MM.1S (cell line): ENCODE measurements at regions not wholly inside any gene's neighbourhood (a gene's known extent, or its start where the extent isn't known, plus 50 kb on each side); places are given as distances from the start of the nearest gene placed in this dataset.

ENCODE experiments used
- DNase-seq: peaks from one replicate; pipeline ENCODE4 v3.0.0-alpha.2; 2015
- H2AFZ ChIP-seq: fragments of 300-600 bp; sonication (generic); 2 replicates; pipeline ENCODE4 v1.6.0; 2016; ENCODE audit warnings: antibody characterized with exemption, low read length
- H3F3A ChIP-seq: fragments of 300-600 bp; sonication (generic); 2 replicates; pipeline ENCODE4 v1.6.1; 2016; ENCODE audit warnings: mild to moderate bottlenecking, antibody characterized with exemption, low read length, moderate library complexity, mixed read lengths; ENCODE audit not compliant: insufficient read depth
- H3K27ac ChIP-seq: fragments of 300-600 bp; sonication (generic); 2 replicates; pipeline ENCODE4 v1.5.1; 2016; ENCODE audit warnings: mild to moderate bottlenecking, low read length
- H3K27me3 ChIP-seq: fragments of 300-600 bp; sonication (generic); replicated peaks from 2 replicates; pipeline ENCODE4 v1.6.0; 2016; ENCODE audit warnings: low read length; ENCODE audit not compliant: insufficient read depth
- H3K36me3 ChIP-seq: fragments of 300-600 bp; sonication (generic); replicated peaks from 2 replicates; pipeline ENCODE4 v1.6.1; 2016; ENCODE audit warnings: mild to moderate bottlenecking, low read length, mixed read lengths; ENCODE audit not compliant: insufficient read depth
- H3K4me1 ChIP-seq: fragments of 300-600 bp; sonication (generic); 2 replicates; pipeline ENCODE4 v1.6.1; 2016; ENCODE audit warnings: low read length, mixed read lengths
- H3K4me2 ChIP-seq: fragments of 300-600 bp; sonication (generic); 2 replicates; pipeline ENCODE4 v1.6.0; 2016; ENCODE audit warnings: low read depth, low read length
- H3K4me3 ChIP-seq: fragments of 300-600 bp; sonication (generic); 2 replicates; pipeline ENCODE4 v1.5.1; 2016; ENCODE audit warnings: low read length, mixed read lengths
- H3K79me2 ChIP-seq: fragments of 300-600 bp; sonication (generic); 2 replicates; pipeline ENCODE4 v1.6.1; 2016; ENCODE audit warnings: mixed run types, low read length, mixed read lengths
- H3K9ac ChIP-seq: fragments of 300-600 bp; sonication (generic); 2 replicates; pipeline ENCODE4 v1.6.1; 2016; ENCODE audit warnings: low read length, mixed read lengths
- H3K9me2 ChIP-seq: fragments of 300-600 bp; sonication (generic); replicated peaks from 2 replicates; pipeline ENCODE4 v1.6.1; 2016; ENCODE audit warnings: mild to moderate bottlenecking, low read length, mixed read lengths; ENCODE audit not compliant: insufficient read depth
- H3K9me3 ChIP-seq: fragments of 300-600 bp; sonication (generic); replicated peaks from 2 replicates; pipeline ENCODE4 v1.6.1; 2016; ENCODE audit warnings: mild to moderate bottlenecking, low read length, mixed read lengths; ENCODE audit not compliant: insufficient read depth
- H4K20me1 ChIP-seq: fragments of 300-600 bp; sonication (generic); 2 replicates; pipeline ENCODE4 v1.6.1; 2016; ENCODE audit warnings: mild to moderate bottlenecking, low read length, moderate library complexity, mixed read lengths; ENCODE audit not compliant: insufficient read depth
- EZH2 ChIP-seq: fragments of 300-600 bp; sonication (generic); optimal IDR thresholded peaks from 2 replicates; pipeline ENCODE3; 2017; ENCODE audit warnings: low read depth, mild to moderate bottlenecking, antibody characterized with exemption, low read length, mixed read lengths
- EZH2phosphoT487 ChIP-seq: fragments of 300-600 bp; sonication (generic); IDR thresholded peaks from 2 replicates; pipeline ENCODE4 v1.6.1; 2018; ENCODE audit warnings: antibody characterized with exemption, low read length
- TF ChIP-seq, protein P1 (sequence below): fragments of 300-600 bp; sonication (generic); IDR thresholded peaks from 2 replicates; pipeline ENCODE4 v1.5.1; 2016; ENCODE audit warnings: antibody characterized with exemption, low read length, mixed read lengths

GRCh38 chr20:12055161-12055560, 137.5 kb downstream of the BTBD3 start:
- Histone ChIP-seq H3K27ac (no peak overlapping the region), H3K79me2 (no peaks in the 10 kb centered on the region), H3K4me2 (no peak overlapping the region), H3F3A (peaks cover 3% of the 10 kb centered on the region; the same call in 1 of the 2 replicates), H3K27me3 (no peaks in the 10 kb centered on the region), H3K4me1 (peaks cover 45% of the 10 kb centered on the region), H3K9me2 (no peaks in the 10 kb centered on the region), H3K36me3 (no peaks in the 10 kb centered on the region), H3K9ac (no peak overlapping the region), H4K20me1 (no peaks in the 10 kb centered on the region), H2AFZ (no peak overlapping the region), H3K9me3 (no peaks in the 10 kb centered on the region), H3K4me3 (no peak overlapping the region)
- no peak for DNase-seq
- TF ChIP-seq, protein P1, sequence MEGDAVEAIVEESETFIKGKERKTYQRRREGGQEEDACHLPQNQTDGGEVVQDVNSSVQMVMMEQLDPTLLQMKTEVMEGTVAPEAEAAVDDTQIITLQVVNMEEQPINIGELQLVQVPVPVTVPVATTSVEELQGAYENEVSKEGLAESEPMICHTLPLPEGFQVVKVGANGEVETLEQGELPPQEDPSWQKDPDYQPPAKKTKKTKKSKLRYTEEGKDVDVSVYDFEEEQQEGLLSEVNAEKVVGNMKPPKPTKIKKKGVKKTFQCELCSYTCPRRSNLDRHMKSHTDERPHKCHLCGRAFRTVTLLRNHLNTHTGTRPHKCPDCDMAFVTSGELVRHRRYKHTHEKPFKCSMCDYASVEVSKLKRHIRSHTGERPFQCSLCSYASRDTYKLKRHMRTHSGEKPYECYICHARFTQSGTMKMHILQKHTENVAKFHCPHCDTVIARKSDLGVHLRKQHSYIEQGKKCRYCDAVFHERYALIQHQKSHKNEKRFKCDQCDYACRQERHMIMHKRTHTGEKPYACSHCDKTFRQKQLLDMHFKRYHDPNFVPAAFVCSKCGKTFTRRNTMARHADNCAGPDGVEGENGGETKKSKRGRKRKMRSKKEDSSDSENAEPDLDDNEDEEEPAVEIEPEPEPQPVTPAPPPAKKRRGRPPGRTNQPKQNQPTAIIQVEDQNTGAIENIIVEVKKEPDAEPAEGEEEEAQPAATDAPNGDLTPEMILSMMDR, result no peak
- TF ChIP-seq EZH2 (no peak), EZH2phosphoT487 (no peak)

GRCh38 chr20:12056839-12057238, 139.1 kb downstream of the BTBD3 start:
- H3K79me2 ChIP-seq, result no peaks in the 10 kb centered on the region
- H3K9ac ChIP-seq, result peak overlapping the region; percentile 38; the same call in 1 of the 2 replicates
- H3K9me3 ChIP-seq, result no peaks in the 10 kb centered on the region
- H2AFZ ChIP-seq, result peak overlapping the region; percentile 5; the same call in 1 of the 2 replicates
- H4K20me1 ChIP-seq, result no peaks in the 10 kb centered on the region
- DNase-seq, result no peak
- no peaks in the 10 kb centered on the region for H3K9me2 ChIP-seq
- H3K27me3 ChIP-seq, result no peaks in the 10 kb centered on the region
- H3K4me2 ChIP-seq, result peak overlapping the region; percentile 19; the same call in 1 of the 2 replicates
- H3K4me1 ChIP-seq, result peaks cover 45% of the 10 kb centered on the region
- peaks cover 3% of the 10 kb centered on the region; the same call in 1 of the 2 replicates for H3F3A ChIP-seq
- H3K36me3 ChIP-seq, result no peaks in the 10 kb centered on the region
- H3K4me3 ChIP-seq, result no peak overlapping the region
- no peak for TF ChIP-seq EZH2phosphoT487
- no peak for TF ChIP-seq EZH2
- TF ChIP-seq, protein P1, result no peak
- peak overlapping the region; percentile 78 for H3K27ac ChIP-seq

DNA sequence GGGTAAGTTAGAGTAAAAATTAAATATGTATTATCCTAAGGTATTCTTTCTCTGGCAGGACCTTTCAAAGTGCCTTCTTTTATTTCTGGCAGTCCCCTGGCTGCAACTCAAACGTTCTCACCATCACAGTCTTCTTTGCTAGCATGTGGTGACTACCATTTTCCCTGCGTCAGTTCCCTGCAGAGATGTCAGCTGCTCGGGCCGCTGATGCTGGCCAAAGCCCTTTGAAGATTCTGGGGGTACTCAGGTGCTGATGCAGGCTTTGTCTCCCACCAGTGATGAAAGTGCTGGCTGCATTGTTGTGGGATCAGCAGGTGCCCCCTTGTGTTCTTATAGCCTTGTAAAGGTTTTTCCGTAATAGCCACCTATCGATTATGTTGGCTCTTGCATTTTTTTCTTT, 140.1 kb downstream of the BTBD3 start:
- Histone ChIP-seq H4K20me1 (no peaks in the 10 kb centered on the region), H3K9me2 (no peaks in the 10 kb centered on the region), H3K79me2 (no peaks in the 10 kb centered on the region), H3K27ac (peak overlapping the region; percentile 78; the same call in 1 of the 2 replicates), H3K36me3 (no peaks in the 10 kb centered on the region), H3K4me2 (no peak overlapping the region), H3K9ac (no peak overlapping the region), H3K4me3 (no peak overlapping the region), H3K9me3 (no peaks in the 10 kb centered on the region), H3F3A (peaks cover 3% of the 10 kb centered on the region; the same call in 1 of the 2 replicates), H3K27me3 (no peaks in the 10 kb centered on the region), H3K4me1 (peaks cover 37% of the 10 kb centered on the region), H2AFZ (no peak overlapping the region)
- DNase-seq, result no peak
- TF ChIP-seq EZH2phosphoT487 (no peak), EZH2 (no peak)
- TF ChIP-seq, protein P1, result no peak
